Vagina (tissue), 2 donors: ENCODE measurements at regions not wholly inside any gene's neighbourhood (a gene's known extent, or its start where the extent isn't known, plus 50 kb on each side); places are given as distances from the start of the nearest gene placed in this dataset.

Experiments
- POLR2A ChIP-seq, 2 donors: fragments of 450-650 bp; IDR thresholded peaks; one replicate each; pipeline ENCODE4 v1.6.1; 2017; ENCODE audit warnings: antibody characterized with exemption in 2 of 2, mild to moderate bottlenecking in 2 of 2, moderate library complexity in 2 of 2
- POLR2AphosphoS5 ChIP-seq, 2 donors: sonication (generic); formaldehyde crosslinking; IDR thresholded peaks; one replicate each; pipeline ENCODE4 v1.9.0; 2017; ENCODE audit warnings: antibody characterized with exemption in 2 of 2, mild to moderate bottlenecking in 2 of 2, low read depth in 1 of 2; ENCODE audit not compliant: insufficient read depth in 1 of 2
- TF ChIP-seq, protein P1 (sequence below), 3 experiments: fragments of 450-650 bp in 2 of 3; fragments of 200-600 bp in 1 of 3; sonication (generic) in 1 of 3; IDR thresholded peaks; one replicate each; pipeline ENCODE4 v1.5.1; 2017 to 2019; ENCODE audit warnings: antibody characterized with exemption in 3 of 3, mild to moderate bottlenecking in 2 of 3, moderate library complexity in 2 of 3

DNA sequence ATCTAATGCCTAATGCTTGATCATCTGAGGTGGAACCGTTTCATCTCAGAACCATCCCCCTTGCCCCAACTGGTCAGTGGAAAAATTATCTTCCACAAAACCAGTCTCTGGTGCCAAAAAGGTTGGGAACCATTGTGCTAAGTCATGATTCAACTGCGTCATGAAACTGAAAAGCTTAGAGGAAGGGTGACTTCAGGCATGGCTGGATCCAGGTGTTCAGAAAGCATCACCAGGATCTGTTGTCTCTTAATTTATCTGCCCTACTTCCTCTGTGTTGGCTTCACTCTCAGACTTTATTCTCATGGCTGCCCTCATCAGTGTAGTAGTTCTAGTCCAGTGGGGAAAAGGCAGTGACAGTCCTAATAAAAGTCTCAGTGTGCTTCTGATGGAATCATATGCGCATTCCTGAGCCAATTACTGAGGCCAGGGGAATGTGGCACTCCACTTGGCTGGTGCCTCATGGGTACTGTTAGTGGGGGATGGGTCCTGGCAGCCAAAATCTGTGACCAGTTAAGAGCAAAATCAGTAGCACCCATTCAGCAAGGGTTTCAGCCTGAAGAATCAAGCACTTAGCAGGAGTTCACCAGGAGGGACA is 110.3 kb downstream of the WNT5A start:
- TF ChIP-seq, protein P1, sequence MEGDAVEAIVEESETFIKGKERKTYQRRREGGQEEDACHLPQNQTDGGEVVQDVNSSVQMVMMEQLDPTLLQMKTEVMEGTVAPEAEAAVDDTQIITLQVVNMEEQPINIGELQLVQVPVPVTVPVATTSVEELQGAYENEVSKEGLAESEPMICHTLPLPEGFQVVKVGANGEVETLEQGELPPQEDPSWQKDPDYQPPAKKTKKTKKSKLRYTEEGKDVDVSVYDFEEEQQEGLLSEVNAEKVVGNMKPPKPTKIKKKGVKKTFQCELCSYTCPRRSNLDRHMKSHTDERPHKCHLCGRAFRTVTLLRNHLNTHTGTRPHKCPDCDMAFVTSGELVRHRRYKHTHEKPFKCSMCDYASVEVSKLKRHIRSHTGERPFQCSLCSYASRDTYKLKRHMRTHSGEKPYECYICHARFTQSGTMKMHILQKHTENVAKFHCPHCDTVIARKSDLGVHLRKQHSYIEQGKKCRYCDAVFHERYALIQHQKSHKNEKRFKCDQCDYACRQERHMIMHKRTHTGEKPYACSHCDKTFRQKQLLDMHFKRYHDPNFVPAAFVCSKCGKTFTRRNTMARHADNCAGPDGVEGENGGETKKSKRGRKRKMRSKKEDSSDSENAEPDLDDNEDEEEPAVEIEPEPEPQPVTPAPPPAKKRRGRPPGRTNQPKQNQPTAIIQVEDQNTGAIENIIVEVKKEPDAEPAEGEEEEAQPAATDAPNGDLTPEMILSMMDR (IDR thresholded peaks at IDR 0.05) = no peak
- TF ChIP-seq POLR2A (IDR thresholded peaks at IDR 0.05) (no peak), POLR2AphosphoS5 (IDR thresholded peaks at IDR 0.05; ENCODE audit: insufficient read depth in 1 of 2, low read depth in 1 of 2) (no peak)
